CD4-positive, alpha-beta memory T cell (primary cell): ENCODE measurements at regions not wholly inside any gene's neighbourhood (a gene's known extent, or its start where the extent isn't known, plus 50 kb on each side); places are given as distances from the start of the nearest gene placed in this dataset.

Experiments
- CTCF ChIA-PET: fragments of 350-600 bp; sonication (Branson Sonifier 250); formaldehyde crosslinking; loops from one replicate; lab custom pipeline; 2021; ENCODE audit warnings: inconsistent platforms; ENCODE audit not compliant: partially characterized antibody; lab: Charles Lee
- POLR2A ChIA-PET: fragments of 350-600 bp; sonication (Branson Sonifier 250); formaldehyde crosslinking; loops from one replicate; lab custom pipeline; 2021; ENCODE audit not compliant: partially characterized antibody; lab: Charles Lee
- DNase-seq, 5 donors: peaks; one replicate each; pipeline versions ENCODE4 v3.0.0 to v3.0.0-alpha.2; 2020 to 2022; ENCODE audit warnings: mixed read lengths in 1 of 5
- H3K27ac ChIP-seq: one replicate; pipeline ENCODE4 v1.7.0; 2013; ENCODE audit warnings: low read depth, low read length
- H3K27me3 ChIP-seq: 2 replicates; pipeline ENCODE4 v1.7.0; 2013; ENCODE audit warnings: mild to moderate bottlenecking, low read length, moderate library complexity; ENCODE audit not compliant: insufficient read depth
- H3K36me3 ChIP-seq: 2 replicates; pipeline ENCODE4 v1.7.0; 2013; ENCODE audit warnings: mild to moderate bottlenecking, low read length, moderate library complexity; ENCODE audit not compliant: insufficient read depth
- H3K4me1 ChIP-seq: 2 replicates; pipeline ENCODE4 v1.7.0; 2013; ENCODE audit warnings: mild to moderate bottlenecking, low read length, moderate library complexity; ENCODE audit not compliant: insufficient read depth
- H3K4me3 ChIP-seq, 2 donors: one replicate each; pipeline ENCODE4 v1.7.0; 2013; ENCODE audit warnings: low read length in 2 of 2, mild to moderate bottlenecking in 1 of 2
- H3K9me3 ChIP-seq, 2 donors: one replicate each; pipeline ENCODE4 v1.7.0; 2013; ENCODE audit warnings: low read length in 2 of 2, control low read depth in 1 of 2; ENCODE audit not compliant: control insufficient read depth in 1 of 2
- H3K27ac Mint-ChIP-seq, 7 donors: one replicate each; pipeline ENCODE4 v1.8.0; 2020 to 2021; ENCODE audit warnings: mixed read lengths in 7 of 7, mild to moderate bottlenecking in 6 of 7, inconsistent platforms in 3 of 7, moderate library complexity in 3 of 7
- H3K27me3 Mint-ChIP-seq, 2 donors: one replicate each; pipeline ENCODE4 v1.8.0; 2020 to 2021; ENCODE audit warnings: mixed read lengths in 2 of 2
- H3K36me3 Mint-ChIP-seq, 2 donors: one replicate each; pipeline ENCODE4 v1.8.0; 2020 to 2021; ENCODE audit warnings: mixed read lengths in 2 of 2, inconsistent platforms in 1 of 2, mild to moderate bottlenecking in 1 of 2
- H3K4me1 Mint-ChIP-seq, 4 donors: one replicate each; pipeline ENCODE4 v1.8.0; 2020 to 2021; ENCODE audit warnings: mixed read lengths in 4 of 4, mild to moderate bottlenecking in 1 of 4
- H3K4me3 Mint-ChIP-seq, 8 donors: one replicate each; pipeline ENCODE4 v1.8.0; 2020 to 2021; ENCODE audit warnings: mixed read lengths in 8 of 8, mild to moderate bottlenecking in 7 of 8, moderate library complexity in 6 of 8, inconsistent platforms in 3 of 8
- H3K9me3 Mint-ChIP-seq, 8 donors: one replicate each; pipeline ENCODE4 v1.8.0; 2020 to 2021; ENCODE audit warnings: mixed read lengths in 8 of 8, mild to moderate bottlenecking in 5 of 8, inconsistent platforms in 3 of 8, moderate library complexity in 1 of 8
- intact Hi-C: fragments of 100-400 bp; cut with micrococcal nuclease; formaldehyde crosslinking; loops from one replicate; pipeline ENCODE4 v1.15.1; 2023

DNA sequence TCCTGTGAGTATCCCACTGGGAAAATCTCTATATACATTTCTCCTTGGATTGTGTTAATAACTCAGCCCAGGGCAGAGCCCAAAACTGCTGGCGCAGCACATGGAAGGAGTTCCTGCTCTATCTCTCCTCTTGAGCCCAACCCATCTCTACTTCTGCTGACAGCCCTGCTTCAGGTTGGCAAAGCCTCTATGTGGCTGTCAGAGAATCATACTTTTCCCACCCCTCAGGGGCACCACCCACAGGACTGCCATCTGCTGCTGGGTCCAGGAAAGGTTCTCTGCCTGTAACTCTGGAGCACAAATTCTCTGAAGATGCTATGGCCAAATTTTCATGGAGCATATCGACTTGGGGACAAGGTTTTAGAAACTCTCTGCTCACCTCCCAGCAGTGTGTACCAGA lies 278.5 kb upstream of the EMCN start:
- Histone ChIP-seq H3K4me1 (no peaks in the 10 kb centered on the region), H3K27me3 (no peaks in the 10 kb centered on the region), H3K36me3 (no peaks in the 10 kb centered on the region), H3K4me3 (no peak overlapping the region), H3K9me3 (no peaks in the 10 kb centered on the region), H3K27ac (no peak overlapping the region)
- DNase-seq = no peak
- H3K4me1 Mint-ChIP-seq = no peaks in the 10 kb centered on the region
- peaks cover 0 to 2% (median 0%) of the 10 kb centered on the region in 8 donors for H3K9me3 Mint-ChIP-seq
- POLR2A ChIA-PET = no interaction called here
- H3K4me3 Mint-ChIP-seq = no peak overlapping the region
- no peaks in the 10 kb centered on the region for H3K27me3 Mint-ChIP-seq
- H3K27ac Mint-ChIP-seq = no peak overlapping the region
- H3K36me3 Mint-ChIP-seq = no peaks in the 10 kb centered on the region
- intact Hi-C loops = no loop called here
- CTCF ChIA-PET = no interaction called here

DNA sequence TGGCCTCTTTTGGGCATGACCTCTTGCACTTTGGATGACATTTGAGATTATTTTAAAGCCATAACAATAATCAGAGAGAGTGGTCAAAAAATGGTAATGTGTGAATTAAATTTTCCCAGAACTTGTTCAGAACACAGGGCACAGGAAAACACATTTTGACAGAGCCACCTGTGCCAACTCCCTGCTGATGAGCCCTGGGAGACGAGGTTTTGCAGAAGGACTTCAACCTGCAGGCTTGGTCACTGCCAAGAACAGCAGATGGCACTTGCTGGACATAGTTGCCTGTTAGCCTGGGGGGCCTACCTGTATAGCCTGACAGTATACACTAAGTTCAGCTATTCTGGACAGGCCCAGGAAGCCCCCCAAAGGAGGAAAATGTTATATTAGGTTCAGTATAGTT lies 277.8 kb upstream of the EMCN start:
- no peak for DNase-seq
- no peak overlapping the region for H3K4me3 Mint-ChIP-seq
- ChIA-PET POLR2A (no interaction called here), CTCF (no interaction called here)
- peaks cover 0 to 2% (median 0%) of the 10 kb centered on the region in 8 donors for H3K9me3 Mint-ChIP-seq
- intact Hi-C loops = no loop called here
- H3K4me1 ChIP-seq = no peaks in the 10 kb centered on the region
- no peaks in the 10 kb centered on the region for H3K36me3 Mint-ChIP-seq
- no peaks in the 10 kb centered on the region for H3K27me3 Mint-ChIP-seq
- no peaks in the 10 kb centered on the region for H3K9me3 ChIP-seq
- no peak overlapping the region for H3K27ac ChIP-seq
- H3K4me3 ChIP-seq = no peak overlapping the region
- no peaks in the 10 kb centered on the region for H3K36me3 ChIP-seq
- H3K4me1 Mint-ChIP-seq = no peaks in the 10 kb centered on the region
- H3K27ac Mint-ChIP-seq = no peak overlapping the region
- H3K27me3 ChIP-seq = no peaks in the 10 kb centered on the region

DNA sequence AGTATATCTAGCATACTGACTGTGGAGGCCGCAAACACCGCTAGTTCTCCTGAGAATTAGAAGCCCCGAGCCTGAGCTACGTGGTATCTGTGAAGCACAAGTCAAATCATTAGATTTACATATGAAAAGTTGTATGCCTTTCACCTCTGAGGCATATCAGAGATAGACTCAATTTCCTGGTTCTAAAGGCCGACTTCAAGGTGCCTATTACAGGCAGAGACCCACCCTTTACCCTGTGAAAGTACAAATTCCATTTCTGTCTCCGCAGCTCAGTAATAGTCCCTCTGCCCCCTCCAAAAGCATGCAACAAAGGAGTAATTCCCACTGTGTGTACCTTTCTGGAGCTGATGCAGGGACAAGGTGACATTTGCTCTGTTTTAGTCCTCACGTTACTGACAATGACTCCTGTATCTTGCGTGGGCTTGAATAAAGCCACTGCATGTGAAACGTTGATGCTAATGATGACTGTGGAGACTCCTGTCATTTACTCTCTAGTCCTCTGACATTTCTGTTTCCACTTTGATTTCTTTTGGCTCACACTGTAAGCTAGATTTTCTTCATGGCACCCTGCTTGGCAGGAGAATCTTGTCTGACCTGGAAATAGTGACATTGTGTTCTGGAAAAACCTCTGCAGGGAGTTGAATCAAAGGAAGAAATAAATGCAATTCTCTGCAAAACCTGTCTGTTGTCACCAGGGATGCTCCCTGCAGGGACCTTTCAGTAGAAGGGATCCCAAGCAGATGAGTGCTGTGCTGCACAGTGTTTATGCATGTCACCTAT lies 273.2 kb upstream of the EMCN start:
- POLR2A ChIA-PET = no interaction called here
- CTCF ChIA-PET = no interaction called here
- H3K27ac ChIP-seq = no peak overlapping the region
- H3K36me3 Mint-ChIP-seq = no peaks in the 10 kb centered on the region
- no peak overlapping the region for H3K27ac Mint-ChIP-seq
- no peaks in the 10 kb centered on the region for H3K4me1 ChIP-seq
- no peaks in the 10 kb centered on the region for H3K27me3 ChIP-seq
- no peaks in the 10 kb centered on the region for H3K4me1 Mint-ChIP-seq
- H3K9me3 ChIP-seq = no peaks in the 10 kb centered on the region
- H3K27me3 Mint-ChIP-seq = no peaks in the 10 kb centered on the region
- no peak overlapping the region for H3K4me3 ChIP-seq
- no peak for DNase-seq
- intact Hi-C loops = no loop called here
- H3K36me3 ChIP-seq = no peaks in the 10 kb centered on the region
- H3K4me3 Mint-ChIP-seq = no peak overlapping the region
- no peaks in the 10 kb centered on the region for H3K9me3 Mint-ChIP-seq

DNA sequence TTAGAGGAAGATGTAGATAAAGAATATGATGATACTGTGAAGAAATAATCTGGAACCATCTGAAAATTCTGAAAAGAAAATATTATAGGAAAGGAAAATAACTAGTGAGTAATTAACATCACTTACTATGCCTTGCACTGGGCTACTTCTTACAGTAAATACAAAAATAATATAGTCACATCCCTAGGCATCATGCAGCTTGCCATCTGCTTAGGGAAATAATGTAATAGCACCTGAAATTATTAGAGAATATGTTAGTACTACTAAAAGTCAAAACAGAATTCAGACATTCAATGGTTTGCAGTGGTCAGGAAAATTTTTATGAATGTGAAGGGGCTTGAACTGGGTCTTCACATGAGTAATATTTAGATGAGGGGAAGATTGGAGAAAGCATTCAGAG lies 272.2 kb upstream of the EMCN start:
- H3K27me3 ChIP-seq = no peaks in the 10 kb centered on the region
- Mint-ChIP-seq H3K4me3 (no peak overlapping the region), H3K4me1 (no peaks in the 10 kb centered on the region), H3K27ac (no peak overlapping the region), H3K27me3 (no peaks in the 10 kb centered on the region), H3K36me3 (no peaks in the 10 kb centered on the region), H3K9me3 (no peaks in the 10 kb centered on the region)
- no peaks in the 10 kb centered on the region for H3K9me3 ChIP-seq
- DNase-seq = no peak
- H3K4me1 ChIP-seq = no peaks in the 10 kb centered on the region
- no peak overlapping the region for H3K4me3 ChIP-seq
- CTCF ChIA-PET = no interaction called here
- intact Hi-C loops = no loop called here
- no peak overlapping the region for H3K27ac ChIP-seq
- POLR2A ChIA-PET = no interaction called here
- H3K36me3 ChIP-seq = no peaks in the 10 kb centered on the region

DNA sequence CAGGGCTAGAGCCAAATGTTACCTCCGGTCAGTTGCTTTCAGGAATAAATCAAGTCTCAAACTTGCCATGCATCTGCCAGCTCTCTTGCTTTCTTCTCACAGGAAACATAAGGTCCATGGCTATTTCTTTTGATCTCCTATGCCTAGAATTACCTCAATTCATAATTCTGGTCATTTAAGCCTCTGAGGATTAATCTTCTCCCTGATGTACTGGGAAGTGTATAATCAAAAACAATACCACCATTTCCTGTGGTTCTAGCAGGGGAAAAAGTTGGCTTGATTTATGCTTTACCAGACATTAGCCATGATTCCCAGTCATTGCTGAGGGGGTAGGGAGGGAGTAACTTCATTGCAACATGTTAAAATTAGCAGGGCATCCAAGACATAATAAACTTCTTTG lies 268.7 kb upstream of the EMCN start:
- Histone ChIP-seq H3K27me3 (no peaks in the 10 kb centered on the region), H3K9me3 (no peaks in the 10 kb centered on the region), H3K4me1 (no peaks in the 10 kb centered on the region), H3K4me3 (no peak overlapping the region), H3K36me3 (no peaks in the 10 kb centered on the region), H3K27ac (no peak overlapping the region)
- intact Hi-C loops = no loop called here
- no peaks in the 10 kb centered on the region for H3K27me3 Mint-ChIP-seq
- no peaks in the 10 kb centered on the region for H3K4me1 Mint-ChIP-seq
- peaks cover 0 to 2% (median 0%) of the 10 kb centered on the region in 8 donors for H3K9me3 Mint-ChIP-seq
- ChIA-PET CTCF (no interaction called here), POLR2A (no interaction called here)
- DNase-seq = no peak
- no peaks in the 10 kb centered on the region for H3K36me3 Mint-ChIP-seq
- no peak overlapping the region for H3K4me3 Mint-ChIP-seq
- no peak overlapping the region for H3K27ac Mint-ChIP-seq

DNA sequence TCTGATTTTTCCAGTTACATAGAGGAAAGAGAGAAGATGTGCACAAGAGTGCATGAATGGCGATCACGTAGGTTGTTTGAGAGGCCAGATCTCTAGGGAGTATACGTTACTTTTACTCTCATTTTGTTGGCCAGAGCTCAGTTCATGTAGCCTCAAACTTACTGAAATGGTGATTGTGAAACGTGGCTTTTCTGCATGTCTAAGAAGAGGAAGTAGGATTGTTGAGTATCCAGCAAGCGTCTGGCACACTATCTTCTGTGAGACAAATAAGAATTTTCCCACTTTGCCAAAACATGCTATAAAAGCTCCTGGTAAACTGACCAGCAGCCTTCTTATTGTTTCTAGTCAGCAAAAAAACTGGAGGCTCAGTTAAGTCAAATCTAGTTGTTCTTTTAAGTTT lies 264.5 kb upstream of the EMCN start:
- H3K27me3 ChIP-seq = no peaks in the 10 kb centered on the region
- no peak overlapping the region for H3K4me3 ChIP-seq
- Mint-ChIP-seq H3K36me3 (no peaks in the 10 kb centered on the region), H3K4me3 (no peak overlapping the region), H3K27ac (no peak overlapping the region), H3K27me3 (no peaks in the 10 kb centered on the region), H3K9me3 (peaks cover 0 to 2% (median 0%) of the 10 kb centered on the region in 8 donors), H3K4me1 (no peaks in the 10 kb centered on the region)
- intact Hi-C loops = no loop called here
- no peaks in the 10 kb centered on the region for H3K4me1 ChIP-seq
- ChIA-PET CTCF (no interaction called here), POLR2A (no interaction called here)
- no peak overlapping the region for H3K27ac ChIP-seq
- no peak for DNase-seq
- H3K36me3 ChIP-seq = no peaks in the 10 kb centered on the region
- no peaks in the 10 kb centered on the region for H3K9me3 ChIP-seq

DNA sequence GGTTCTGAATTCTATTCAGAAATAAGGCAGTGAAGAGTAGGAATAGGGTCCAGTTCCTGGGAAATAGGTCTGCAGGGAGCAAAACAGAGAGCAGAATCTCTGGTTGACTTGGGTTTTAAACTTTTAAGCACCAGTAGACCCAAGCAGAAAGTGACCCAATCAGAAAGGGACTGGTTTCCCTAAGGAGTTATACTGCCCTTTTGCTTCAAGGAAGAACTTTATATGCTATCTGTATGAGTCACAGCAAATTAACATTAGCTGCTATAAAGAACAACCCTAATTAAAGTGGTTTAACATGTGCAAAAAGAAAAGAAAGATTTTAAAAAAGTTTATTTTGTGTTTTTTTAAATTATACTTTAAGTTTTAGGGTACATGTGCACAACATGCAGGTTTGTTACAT lies 263.6 kb upstream of the EMCN start:
- ChIA-PET POLR2A (no interaction called here), CTCF (no interaction called here)
- no peaks in the 10 kb centered on the region for H3K36me3 Mint-ChIP-seq
- no peak overlapping the region for H3K4me3 Mint-ChIP-seq
- no peaks in the 10 kb centered on the region for H3K27me3 Mint-ChIP-seq
- DNase-seq = no peak
- H3K27ac ChIP-seq = no peak overlapping the region
- no peak overlapping the region for H3K4me3 ChIP-seq
- H3K27ac Mint-ChIP-seq = no peak overlapping the region
- no peaks in the 10 kb centered on the region for H3K4me1 Mint-ChIP-seq
- H3K36me3 ChIP-seq = no peaks in the 10 kb centered on the region
- intact Hi-C loops = no loop called here
- H3K27me3 ChIP-seq = no peaks in the 10 kb centered on the region
- peaks cover 0 to 5% (median 2%) of the 10 kb centered on the region in 8 donors for H3K9me3 Mint-ChIP-seq
- no peaks in the 10 kb centered on the region for H3K9me3 ChIP-seq
- H3K4me1 ChIP-seq = no peaks in the 10 kb centered on the region
